H9 (cell line): ENCODE measurements at regions not wholly inside any gene's neighbourhood (a gene's known extent, or its start where the extent isn't known, plus 50 kb on each side); places are given as distances from the start of the nearest gene placed in this dataset.

Experiments
- DNase-seq: peaks from one replicate; pipeline ENCODE4 v3.0.0-alpha.2; 2017
- H2AFZ ChIP-seq: one replicate; pipeline ENCODE4 v1.6.1; 2013; ENCODE audit warnings: mild to moderate bottlenecking, low read length, control low read depth, moderate library complexity
- H2AK5ac ChIP-seq: 2 replicates; pipeline ENCODE4 v1.6.1; 2013; ENCODE audit warnings: low read length, control low read depth, mixed read lengths; ENCODE audit not compliant: insufficient read length
- H2BK120ac ChIP-seq: one replicate; pipeline ENCODE4 v1.6.1; 2013; ENCODE audit warnings: low read depth, mild to moderate bottlenecking, low read length, control low read depth, inconsistent platforms; ENCODE audit not compliant: poor library complexity, severe bottlenecking
- H2BK12ac ChIP-seq: 2 replicates; pipeline ENCODE4 v1.6.1; 2013; ENCODE audit warnings: low read length, control low read depth, mixed read lengths, low read depth; ENCODE audit not compliant: insufficient read length
- H2BK15ac ChIP-seq: 2 replicates; pipeline ENCODE4 v1.6.1; 2013; ENCODE audit warnings: low read depth, low read length, control low read depth
- H2BK20ac ChIP-seq: one replicate; pipeline ENCODE4 v1.6.1; 2013; ENCODE audit warnings: low read depth, mild to moderate bottlenecking, low read length, control low read depth, inconsistent platforms; ENCODE audit not compliant: poor library complexity, severe bottlenecking
- H2BK5ac ChIP-seq: 2 replicates; pipeline ENCODE4 v1.6.1; 2013; ENCODE audit warnings: low read length, control low read depth, mixed read lengths; ENCODE audit not compliant: insufficient read length
- H3K14ac ChIP-seq: 2 replicates; pipeline ENCODE4 v1.6.1; 2013; ENCODE audit warnings: low read length, control low read depth; ENCODE audit not compliant: insufficient read depth
- H3K18ac ChIP-seq: 2 replicates; pipeline ENCODE4 v1.6.1; 2013; ENCODE audit warnings: low read depth, mild to moderate bottlenecking, mixed read lengths, low read length, control low read depth; ENCODE audit not compliant: insufficient read length
- H3K23ac ChIP-seq: 2 replicates; pipeline ENCODE4 v1.6.1; 2013; ENCODE audit warnings: low read length, control low read depth, mixed read lengths, low read depth; ENCODE audit not compliant: insufficient read length
- H3K23me2 ChIP-seq: 2 replicates; pipeline ENCODE4 v1.6.1; 2013; ENCODE audit warnings: low read depth, mild to moderate bottlenecking, mixed read lengths, low read length, control low read depth; ENCODE audit not compliant: insufficient read length, poor library complexity, severe bottlenecking
- H3K27ac ChIP-seq: 2 replicates; pipeline ENCODE4 v1.5.1; 2013; ENCODE audit warnings: low read length, control low read depth, mixed read lengths, low read depth; ENCODE audit not compliant: insufficient read length
- H3K27me3 ChIP-seq: 2 replicates; pipeline ENCODE4 v1.6.1; 2013; ENCODE audit warnings: low read length, control low read depth, inconsistent platforms; ENCODE audit not compliant: insufficient read depth
- H3K4ac ChIP-seq: 2 replicates; pipeline ENCODE4 v1.6.1; 2013; ENCODE audit warnings: low read depth, mild to moderate bottlenecking, control low read depth, inconsistent platforms, low read length, moderate library complexity
- H3K4me1 ChIP-seq: 2 replicates; pipeline ENCODE4 v1.6.1; 2013; ENCODE audit warnings: low read length, control low read depth, inconsistent platforms; ENCODE audit not compliant: insufficient read depth
- H3K4me2 ChIP-seq: 2 replicates; pipeline ENCODE4 v1.6.1; 2013; ENCODE audit warnings: low read length, control low read depth, mixed read lengths; ENCODE audit not compliant: insufficient read length, insufficient read depth
- H3K56ac ChIP-seq: 2 replicates; pipeline ENCODE4 v1.6.1; 2013; ENCODE audit warnings: low read depth, mild to moderate bottlenecking, mixed read lengths, low read length, control low read depth; ENCODE audit not compliant: insufficient read length
- H3K79me1 ChIP-seq: 2 replicates; pipeline ENCODE4 v1.6.1; 2013; ENCODE audit warnings: low read depth, mild to moderate bottlenecking, moderate library complexity, low read length, control low read depth, inconsistent platforms; ENCODE audit not compliant: insufficient read depth, poor library complexity, severe bottlenecking
- H3K79me2 ChIP-seq: 2 replicates; pipeline ENCODE4 v1.6.1; 2013; ENCODE audit warnings: low read length, control low read depth, inconsistent platforms; ENCODE audit not compliant: insufficient read depth
- H3K9ac ChIP-seq: 2 replicates; pipeline ENCODE4 v1.6.1; 2013; ENCODE audit warnings: low read length, control low read depth, mixed read lengths; ENCODE audit not compliant: insufficient read length; ENCODE audit errors: extremely low read depth
- H3K9me3 ChIP-seq: one replicate; pipeline ENCODE4 v1.6.1; 2013; ENCODE audit warnings: low read depth, low read length, inconsistent platforms; ENCODE audit not compliant: control insufficient read depth
- H3T11ph ChIP-seq: one replicate; pipeline ENCODE4 v1.6.1; 2013; ENCODE audit warnings: mild to moderate bottlenecking, low read length, control low read depth, inconsistent platforms
- H4K20me1 ChIP-seq: one replicate; pipeline ENCODE4 v1.6.1; 2013; ENCODE audit not compliant: control insufficient read depth, insufficient read length, insufficient read depth
- H4K5ac ChIP-seq: 2 replicates; pipeline ENCODE4 v1.6.1; 2013; ENCODE audit warnings: low read depth, mild to moderate bottlenecking, mixed read lengths, low read length, control low read depth; ENCODE audit not compliant: insufficient read length
- H4K8ac ChIP-seq: replicated peaks from 2 replicates; pipeline ENCODE4 v1.6.1; 2013; ENCODE audit warnings: low read length, control low read depth, mixed read lengths, low read depth; ENCODE audit not compliant: insufficient read length
- H4K91ac ChIP-seq: 2 replicates; pipeline ENCODE4 v1.6.1; 2013; ENCODE audit warnings: low read depth, mild to moderate bottlenecking, moderate library complexity, mixed read lengths, low read length, control low read depth; ENCODE audit not compliant: insufficient read length
- H3K27ac Mint-ChIP-seq, 3 experiments: 2 replicates in 2 of 3; 3 replicates in 1 of 3; pipeline ENCODE4 v1.8.0; 2020 to 2021; ENCODE audit warnings: mixed read lengths in 3 of 3, mild to moderate bottlenecking in 1 of 3, moderate library complexity in 1 of 3
- H3K27me3 Mint-ChIP-seq: 2 replicates; pipeline ENCODE4 v1.8.0; 2021; ENCODE audit warnings: low read depth, mild to moderate bottlenecking, moderate library complexity, mixed read lengths
- H3K36me3 Mint-ChIP-seq, 3 experiments: 2 replicates in 2 of 3; 3 replicates in 1 of 3; pipeline ENCODE4 v1.8.0; 2020 to 2021; ENCODE audit warnings: low read depth in 3 of 3, mixed read lengths in 3 of 3; ENCODE audit not compliant: insufficient read depth in 1 of 3
- H3K4me1 Mint-ChIP-seq, 2 experiments: 2 replicates each; pipeline ENCODE4 v1.8.0; 2020; ENCODE audit warnings: mixed read lengths in 2 of 2
- H3K4me3 Mint-ChIP-seq, 2 experiments: 2 replicates in 1 of 2; 3 replicates in 1 of 2; pipeline ENCODE4 v1.8.0; 2020 to 2021; ENCODE audit warnings: mild to moderate bottlenecking in 2 of 2, mixed read lengths in 2 of 2, moderate library complexity in 1 of 2
- H3K9me3 Mint-ChIP-seq, 2 experiments: 2 replicates in 1 of 2; 3 replicates in 1 of 2; pipeline ENCODE4 v1.8.0; 2020; ENCODE audit warnings: mild to moderate bottlenecking in 2 of 2, mixed read lengths in 2 of 2, moderate library complexity in 1 of 2
- WGBS: extraction: QIAGEN DNeasy Blood & Tissue Kit; methylation state at CpG from one replicate; pipeline ENCODE4 v1.1.7; 2013; ENCODE audit warnings: missing lambda C conversion rate, low lambda C conversion rate, mixed read lengths; ENCODE audit not compliant: insufficient read length; ENCODE audit errors: extremely low coverage; 5-methylcytosine and 5-hydroxymethylcytosine counted together
- TF ChIP-seq, protein P1 (sequence below): fragments of 200-600 bp; sonication (generic); conservative IDR thresholded peaks from 3 replicates; pipeline ENCODE4 v1.8.0; 2021; ENCODE audit warnings: antibody characterized with exemption, mild to moderate bottlenecking

DNA sequence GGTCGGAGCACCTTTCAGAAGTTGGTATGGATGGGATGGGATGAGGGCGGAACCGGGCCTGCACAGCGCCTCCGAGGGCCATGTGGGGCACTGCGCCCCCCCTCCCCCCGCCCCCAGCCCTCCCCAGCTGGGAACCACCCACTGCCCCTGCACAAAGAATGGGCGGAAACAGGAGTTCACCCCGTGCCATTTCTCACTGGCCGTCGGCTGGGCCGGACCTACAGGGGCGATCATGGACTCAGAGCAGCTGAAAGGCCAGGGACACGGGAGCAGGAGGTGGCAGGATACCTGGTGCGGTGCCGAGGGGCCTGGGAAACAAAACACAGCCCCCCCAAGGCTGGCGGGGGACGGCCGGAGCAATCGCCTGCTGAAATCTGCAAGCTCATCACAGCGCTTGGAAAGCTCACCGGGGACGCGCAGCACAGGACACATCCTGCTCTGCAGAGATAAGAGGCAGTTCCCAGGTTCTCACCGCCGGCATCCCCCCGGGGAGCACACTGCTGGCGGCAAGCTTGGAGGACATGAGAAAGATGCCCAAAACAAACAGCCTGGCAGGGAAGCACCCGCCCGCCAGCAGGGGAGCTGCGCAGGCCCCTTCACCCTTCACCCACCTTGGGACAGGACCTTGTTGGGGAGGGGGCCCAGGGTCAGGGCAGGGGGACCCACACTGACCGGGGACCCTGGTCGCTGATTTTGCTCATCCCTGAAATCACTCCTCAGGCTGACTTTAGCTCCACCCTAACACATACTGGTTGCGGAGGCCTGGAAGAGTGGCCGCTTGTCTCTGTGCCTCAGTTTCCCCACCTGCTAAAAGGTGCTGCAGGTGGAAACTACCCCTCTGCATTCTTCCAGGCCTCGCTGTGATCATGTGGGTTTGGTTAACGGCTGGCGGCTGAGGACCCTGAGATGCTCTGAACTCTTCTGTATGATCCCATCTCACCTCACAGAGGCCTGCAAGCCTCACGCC lies 263.9 kb downstream of the C16orf95 start:
- Histone ChIP-seq H3T11ph (no peak overlapping the region), H3K23me2 (no peaks in the 10 kb centered on the region), H2BK12ac (no peak overlapping the region), H4K20me1 (no peaks in the 10 kb centered on the region), H3K23ac (no peak overlapping the region), H2BK5ac (no peak overlapping the region), H3K79me2 (no peaks in the 10 kb centered on the region), H3K27ac (no peak overlapping the region), H2BK20ac (no peak overlapping the region), H3K9ac (no peak overlapping the region), H2BK15ac (no peak overlapping the region), H4K8ac (no peak overlapping the region), H3K27me3 (no peaks in the 10 kb centered on the region), H3K56ac (no peak overlapping the region), H3K14ac (peak overlapping the region; percentile 82; the same call in 1 of the 2 replicates), H3K4me1 (no peaks in the 10 kb centered on the region), H3K4ac (no peak overlapping the region), H2AK5ac (no peak overlapping the region), H3K18ac (peak overlapping the region; percentile 77), H4K91ac (no peak overlapping the region), H2AFZ (no peak overlapping the region), H3K79me1 (no peaks in the 10 kb centered on the region), H3K9me3 (no peaks in the 10 kb centered on the region), H4K5ac (no peak overlapping the region), H3K4me2 (peak overlapping the region; percentile 23), H2BK120ac (no peak overlapping the region)
- Mint-ChIP-seq H3K27ac (peak overlapping the region in 1 of 3 experiments; percentile 88; a peak in 2 of 7 replicates), H3K36me3 (peaks cover 6 to 11% (median 7%) of the 10 kb centered on the region in 3 experiments; a peak in 6 of 7 replicates), H3K4me3 (peak overlapping the region in 1 of 2 experiments; percentile 60; a peak in 2 of 5 replicates), H3K4me1 (peaks cover 4 to 17% of the 10 kb centered on the region in 2 experiments; a peak in 3 of 4 replicates), H3K9me3 (peaks cover 8 to 10% of the 10 kb centered on the region in 2 experiments; a peak in 4 of 5 replicates), H3K27me3 (peaks cover 25% of the 10 kb centered on the region)
- no CpG with 5 or more reads among the region's 39 CpGs for WGBS
- peak; percentile 79 for DNase-seq
- TF ChIP-seq, protein P1, sequence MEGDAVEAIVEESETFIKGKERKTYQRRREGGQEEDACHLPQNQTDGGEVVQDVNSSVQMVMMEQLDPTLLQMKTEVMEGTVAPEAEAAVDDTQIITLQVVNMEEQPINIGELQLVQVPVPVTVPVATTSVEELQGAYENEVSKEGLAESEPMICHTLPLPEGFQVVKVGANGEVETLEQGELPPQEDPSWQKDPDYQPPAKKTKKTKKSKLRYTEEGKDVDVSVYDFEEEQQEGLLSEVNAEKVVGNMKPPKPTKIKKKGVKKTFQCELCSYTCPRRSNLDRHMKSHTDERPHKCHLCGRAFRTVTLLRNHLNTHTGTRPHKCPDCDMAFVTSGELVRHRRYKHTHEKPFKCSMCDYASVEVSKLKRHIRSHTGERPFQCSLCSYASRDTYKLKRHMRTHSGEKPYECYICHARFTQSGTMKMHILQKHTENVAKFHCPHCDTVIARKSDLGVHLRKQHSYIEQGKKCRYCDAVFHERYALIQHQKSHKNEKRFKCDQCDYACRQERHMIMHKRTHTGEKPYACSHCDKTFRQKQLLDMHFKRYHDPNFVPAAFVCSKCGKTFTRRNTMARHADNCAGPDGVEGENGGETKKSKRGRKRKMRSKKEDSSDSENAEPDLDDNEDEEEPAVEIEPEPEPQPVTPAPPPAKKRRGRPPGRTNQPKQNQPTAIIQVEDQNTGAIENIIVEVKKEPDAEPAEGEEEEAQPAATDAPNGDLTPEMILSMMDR = peak; percentile 76
